ENCODE measurements at regions not wholly inside any gene's neighbourhood (a gene's known extent, or its start where the extent isn't known, plus 50 kb on each side); places are given as distances from the start of the nearest gene placed in this dataset.

GRCh38 chr12:105806400-105806770 is 332.4 kb downstream of the NUAK1 start:
- no peak for TF ChIP-seq CTCF (IDR thresholded peaks at IDR 0.05)
- H3K36me3 ChIP-seq (ENCODE audit: control insufficient read depth, insufficient read depth, low read length) = no peaks in the 10 kb centered on the region
- no peaks in the 10 kb centered on the region for H3K79me2 ChIP-seq
- no peak overlapping the region for H2AFZ ChIP-seq
- H3K4me2 ChIP-seq (ENCODE audit: low read length) = no peak overlapping the region
- H3K9ac ChIP-seq = no peak overlapping the region
- no peaks in the 10 kb centered on the region for H3K4me1 ChIP-seq
- no peaks in the 10 kb centered on the region for H3K9me3 ChIP-seq (ENCODE audit: control insufficient read depth, low read length)
- H3K27me3 ChIP-seq (ENCODE audit: control insufficient read depth, insufficient read depth, low read length) = no peaks in the 10 kb centered on the region
- H3K27ac ChIP-seq = no peak overlapping the region
- no peak overlapping the region for H3K4me3 ChIP-seq (ENCODE audit: low read depth, low read length)

- H3K79me2 ChIP-seq = no peaks in the 10 kb centered on the region
- no peak overlapping the region for H3K9ac ChIP-seq
- H3K4me3 ChIP-seq (ENCODE audit: low read depth, low read length) = no peak overlapping the region
- no peak for TF ChIP-seq CTCF (IDR thresholded peaks at IDR 0.05)
- H3K4me1 ChIP-seq = no peaks in the 10 kb centered on the region
- H2AFZ ChIP-seq = no peak overlapping the region
- H3K36me3 ChIP-seq (ENCODE audit: control insufficient read depth, insufficient read depth, low read length) = no peaks in the 10 kb centered on the region
- no peak overlapping the region for H3K27ac ChIP-seq
- H3K4me2 ChIP-seq (ENCODE audit: low read length) = no peak overlapping the region
- no peaks in the 10 kb centered on the region for H3K27me3 ChIP-seq (ENCODE audit: control insufficient read depth, insufficient read depth, low read length)
- no peaks in the 10 kb centered on the region for H3K9me3 ChIP-seq (ENCODE audit: control insufficient read depth, low read length)
Observed at GRCh38 chr12:105812366-105812765, 326.4 kb downstream of the NUAK1 start.

GRCh38 chr12:105813201-105813600 is 325.6 kb downstream of the NUAK1 start:
- no peaks in the 10 kb centered on the region for H3K79me2 ChIP-seq
- H3K27me3 ChIP-seq (ENCODE audit: control insufficient read depth, insufficient read depth, low read length) = no peaks in the 10 kb centered on the region
- no peaks in the 10 kb centered on the region for H3K9me3 ChIP-seq (ENCODE audit: control insufficient read depth, low read length)
- no peaks in the 10 kb centered on the region for H3K4me1 ChIP-seq
- no peak overlapping the region for H3K9ac ChIP-seq
- no peaks in the 10 kb centered on the region for H3K36me3 ChIP-seq (ENCODE audit: control insufficient read depth, insufficient read depth, low read length)
- no peak for TF ChIP-seq CTCF (IDR thresholded peaks at IDR 0.05)
- no peak overlapping the region for H3K27ac ChIP-seq
- no peak overlapping the region for H2AFZ ChIP-seq
- H3K4me2 ChIP-seq (ENCODE audit: low read length) = no peak overlapping the region
- H3K4me3 ChIP-seq (ENCODE audit: low read depth, low read length) = no peak overlapping the region

- no peaks in the 10 kb centered on the region for H3K36me3 ChIP-seq (ENCODE audit: control insufficient read depth, insufficient read depth, low read length)
- no peak overlapping the region for H3K27ac ChIP-seq
- no peak overlapping the region for H3K4me2 ChIP-seq (ENCODE audit: low read length)
- no peaks in the 10 kb centered on the region for H3K27me3 ChIP-seq (ENCODE audit: control insufficient read depth, insufficient read depth, low read length)
- H3K4me1 ChIP-seq = no peaks in the 10 kb centered on the region
- H3K9me3 ChIP-seq (ENCODE audit: control insufficient read depth, low read length) = no peaks in the 10 kb centered on the region
- no peaks in the 10 kb centered on the region for H3K79me2 ChIP-seq
- TF ChIP-seq CTCF (IDR thresholded peaks at IDR 0.05) = no peak
- H2AFZ ChIP-seq = no peak overlapping the region
- H3K4me3 ChIP-seq (ENCODE audit: low read depth, low read length) = no peak overlapping the region
- no peak overlapping the region for H3K9ac ChIP-seq
Observed at GRCh38 chr12:105814283-105814682, 324.5 kb downstream of the NUAK1 start.

GRCh38 chr12:105819549-105819948 is 319.2 kb downstream of the NUAK1 start:
- Histone ChIP-seq H3K27me3 (ENCODE audit: control insufficient read depth, insufficient read depth, low read length) (no peaks in the 10 kb centered on the region), H3K4me1 (no peaks in the 10 kb centered on the region), H3K4me2 (ENCODE audit: low read length) (no peak overlapping the region), H2AFZ (no peak overlapping the region), H3K79me2 (no peaks in the 10 kb centered on the region), H3K9me3 (ENCODE audit: control insufficient read depth, low read length) (no peaks in the 10 kb centered on the region), H3K27ac (no peak overlapping the region), H3K36me3 (ENCODE audit: control insufficient read depth, insufficient read depth, low read length) (no peaks in the 10 kb centered on the region), H3K4me3 (ENCODE audit: low read depth, low read length) (no peak overlapping the region), H3K9ac (no peak overlapping the region)
- no peak for TF ChIP-seq CTCF (IDR thresholded peaks at IDR 0.05)
